HCEC 1CT (cell line): ENCODE measurements at regions not wholly inside any gene's neighbourhood (a gene's known extent, or its start where the extent isn't known, plus 50 kb on each side); places are given as distances from the start of the nearest gene placed in this dataset.

Source experiments
- DNase-seq: peaks from one replicate; pipeline ENCODE4 v3.0.0-alpha.2; 2017

DNA sequence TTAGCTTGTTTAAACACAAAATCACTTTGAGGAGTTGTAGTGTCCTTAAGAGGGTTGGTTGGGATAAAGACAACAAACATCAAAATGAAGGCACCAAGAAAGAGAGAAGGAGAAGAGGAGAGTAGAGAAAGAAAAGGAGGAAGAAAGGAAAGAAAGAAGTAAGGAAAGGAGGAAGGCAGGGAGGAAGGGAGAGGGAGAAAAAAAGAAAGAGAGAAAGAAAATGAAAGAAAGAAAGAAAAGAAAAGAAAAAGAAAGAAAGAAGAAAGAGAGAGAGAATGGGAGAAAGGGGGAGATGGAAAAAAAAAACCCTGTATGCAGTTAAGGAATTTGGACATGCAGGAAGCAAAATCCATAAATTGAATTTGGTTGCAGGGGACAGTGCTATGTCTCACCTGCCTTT, 635.4 kb upstream of the FZD8 start:
- DNase-seq, result no peak

DNA sequence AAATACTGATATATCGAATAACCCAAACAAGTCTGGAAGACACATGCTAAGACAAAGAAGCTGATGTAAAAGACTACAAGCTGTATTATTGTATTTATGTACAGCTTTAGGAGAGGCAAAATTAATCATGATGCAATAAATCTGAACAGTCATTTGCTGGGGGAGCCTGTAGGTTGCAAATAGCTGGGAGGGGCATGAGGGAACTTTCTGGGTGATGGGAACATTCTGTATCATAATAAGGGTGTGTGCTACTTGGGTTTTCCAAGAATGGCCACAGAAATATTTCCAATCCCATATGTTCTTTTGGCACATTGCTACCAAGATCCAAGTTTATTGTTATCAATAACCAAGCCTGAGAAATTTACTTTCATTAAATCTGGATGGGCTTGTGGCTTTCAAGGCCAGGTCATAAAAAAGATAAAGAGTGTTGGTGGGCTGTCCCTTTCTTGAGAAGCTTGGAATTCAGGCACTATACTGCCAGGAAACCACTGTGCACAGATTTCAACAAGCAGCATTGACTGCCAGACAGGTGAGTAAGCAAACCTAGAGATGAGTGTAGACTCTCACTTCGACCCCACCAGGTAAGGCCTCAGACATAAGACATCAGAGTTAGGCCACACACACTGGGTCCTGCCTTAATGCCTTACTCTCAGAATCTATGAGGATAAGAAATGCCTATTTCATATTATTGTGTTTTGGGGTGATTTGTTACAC, 629.7 kb upstream of the FZD8 start:
- DNase-seq, result no peak

DNA sequence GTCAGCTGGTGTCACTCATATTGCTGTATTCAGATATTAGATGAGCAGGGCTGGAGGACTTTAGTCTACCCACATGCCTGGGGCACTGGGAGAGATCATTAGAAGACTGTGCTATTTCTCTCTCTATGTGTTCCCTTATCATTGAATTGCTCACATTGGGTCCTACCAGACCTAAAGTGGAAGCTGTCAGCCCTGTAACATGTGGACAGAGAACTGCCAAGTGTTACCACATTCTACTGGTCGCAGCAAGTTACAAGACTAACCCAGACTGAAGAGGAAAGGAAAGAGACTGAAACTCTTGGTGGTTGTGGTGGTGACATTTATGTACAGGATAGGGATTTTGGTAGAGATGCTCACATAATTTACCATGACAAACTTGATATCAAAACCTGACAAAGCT, 627.1 kb upstream of the FZD8 start:
- no peak for DNase-seq

DNA sequence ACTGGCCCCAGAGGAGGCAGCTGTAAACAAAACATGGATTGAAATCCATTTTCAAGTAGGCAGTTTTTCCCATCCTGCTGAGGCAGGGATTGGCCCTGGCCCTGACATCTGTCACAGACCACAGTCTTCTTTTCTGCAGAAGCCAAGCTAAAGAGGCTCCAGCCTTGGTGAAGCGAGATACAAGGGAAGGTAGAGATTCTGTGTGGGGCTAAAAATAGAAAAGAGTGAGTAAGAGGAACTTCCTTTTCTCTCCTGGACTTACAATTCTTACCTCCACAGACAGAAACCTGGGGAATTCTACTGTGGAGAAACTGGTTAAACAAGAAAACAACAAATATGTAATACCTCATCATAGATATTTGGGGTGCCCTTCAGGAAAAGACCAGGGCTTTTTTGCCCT, 624.8 kb upstream of the FZD8 start:
- no peak for DNase-seq

DNA sequence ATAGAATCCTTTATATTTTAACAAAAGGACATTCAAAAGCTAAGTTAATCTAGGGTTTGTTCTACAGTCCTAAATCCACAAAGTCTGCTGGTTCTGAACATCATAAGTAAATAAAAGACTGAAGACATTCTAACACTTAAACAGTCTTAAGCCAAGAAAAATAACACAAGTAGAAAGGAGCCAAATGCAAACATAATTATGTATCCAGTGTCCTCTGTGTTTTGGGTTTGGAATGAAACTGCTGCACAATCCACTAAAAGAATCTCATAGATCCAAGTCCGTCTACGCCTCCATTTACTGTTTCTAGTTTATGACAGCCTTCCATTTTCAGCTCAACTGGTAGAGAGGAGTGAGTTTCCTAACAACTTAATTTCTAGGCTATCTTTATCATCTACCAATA, 623.6 kb upstream of the FZD8 start:
- no peak for DNase-seq

DNA sequence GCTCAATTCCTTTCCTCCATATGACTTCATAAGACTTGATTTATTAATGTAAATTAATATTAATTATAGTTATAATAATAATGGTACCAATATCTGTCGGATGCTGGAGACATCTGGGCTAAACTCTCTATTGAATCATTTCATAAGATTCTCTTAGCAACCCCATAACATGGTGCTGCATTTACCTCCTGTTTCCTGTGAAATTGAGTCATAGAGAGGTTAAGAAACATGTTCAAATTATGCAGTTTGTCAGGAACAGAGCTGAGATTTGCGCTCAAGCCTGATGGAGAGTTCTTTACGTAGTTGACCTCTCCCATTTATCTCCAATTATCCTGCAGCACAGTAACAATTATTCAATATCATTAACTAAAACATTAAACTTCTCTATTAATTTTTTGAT, 621.8 kb upstream of the FZD8 start:
- DNase-seq, result no peak

DNA sequence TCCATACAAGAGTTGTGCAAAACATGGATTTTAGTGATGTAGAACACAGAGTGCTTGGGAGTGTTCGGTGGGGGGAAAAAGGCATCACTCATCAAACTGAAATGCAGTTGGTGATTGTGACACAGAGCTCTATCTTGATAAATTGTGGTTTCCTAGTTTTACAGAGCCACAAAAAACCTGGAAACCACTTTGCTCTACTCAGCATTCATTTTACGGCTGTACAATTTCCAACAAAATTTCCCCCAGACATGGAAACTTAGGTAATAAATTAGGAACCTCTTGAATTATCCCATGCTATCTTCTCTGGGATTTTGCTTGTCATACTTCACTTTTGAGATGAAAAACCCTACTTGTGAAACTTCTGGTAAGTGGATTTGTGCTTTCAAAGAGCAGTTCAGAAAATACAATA, 614.9 kb upstream of the FZD8 start:
- DNase-seq, result peak; percentile 74

DNA sequence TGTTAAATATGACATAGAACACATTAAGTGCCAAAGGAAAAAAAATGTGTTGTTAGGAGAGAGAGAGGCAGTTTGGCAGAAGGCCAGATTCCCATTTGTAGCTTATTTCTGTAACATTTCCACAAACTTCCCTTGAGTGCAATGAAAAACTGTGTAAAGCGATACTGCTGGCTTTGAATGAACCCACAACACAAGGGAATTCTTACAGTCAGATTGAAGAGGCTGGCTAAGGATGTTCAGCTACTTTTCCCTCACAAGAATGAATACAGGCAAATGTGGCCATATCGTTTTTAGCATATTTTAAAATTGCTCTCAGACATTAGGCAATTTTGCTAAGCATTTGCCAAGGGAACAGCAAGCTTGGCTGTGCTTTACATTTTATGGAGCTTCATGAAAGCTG, 614.1 kb upstream of the FZD8 start:
- no peak for DNase-seq

DNA sequence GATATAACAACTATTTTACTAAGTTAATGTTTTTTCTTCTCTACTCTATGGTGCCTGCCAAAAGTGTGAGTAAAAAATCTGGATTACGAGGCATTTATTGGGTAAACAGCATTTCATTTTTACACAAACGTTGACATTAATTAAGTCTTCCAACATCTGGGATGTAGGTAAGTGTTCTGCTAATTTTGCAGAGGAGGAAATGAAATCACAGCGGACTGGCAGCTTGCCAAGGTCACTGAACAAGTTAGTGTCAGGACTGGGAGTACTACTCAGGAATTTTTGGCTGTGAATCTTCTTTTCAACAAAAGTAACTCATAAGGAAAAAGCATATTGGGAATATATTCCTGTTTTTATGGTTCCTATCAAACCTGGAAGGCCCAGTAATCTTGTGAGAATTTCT, 612.1 kb upstream of the FZD8 start:
- DNase-seq, result peak; percentile 55

DNA sequence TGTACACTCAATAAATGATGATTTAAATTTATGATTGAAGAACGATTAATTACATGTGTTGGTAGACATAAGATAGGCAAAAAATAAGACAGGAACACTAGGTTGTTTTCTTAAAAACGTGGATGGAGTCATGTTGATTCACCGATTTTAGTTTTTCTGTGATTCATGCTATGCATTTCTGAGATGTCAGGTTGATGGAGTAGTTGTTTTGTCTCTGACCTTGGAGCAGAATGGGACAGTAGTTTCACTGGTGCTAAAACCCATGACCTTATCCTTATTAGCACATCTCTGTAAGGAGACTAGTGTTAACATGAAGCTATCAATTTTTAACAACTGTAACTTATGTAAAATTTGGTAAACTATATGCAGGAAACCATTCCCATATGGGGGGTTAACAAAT, 611.6 kb upstream of the FZD8 start:
- peak; percentile 40 for DNase-seq

DNA sequence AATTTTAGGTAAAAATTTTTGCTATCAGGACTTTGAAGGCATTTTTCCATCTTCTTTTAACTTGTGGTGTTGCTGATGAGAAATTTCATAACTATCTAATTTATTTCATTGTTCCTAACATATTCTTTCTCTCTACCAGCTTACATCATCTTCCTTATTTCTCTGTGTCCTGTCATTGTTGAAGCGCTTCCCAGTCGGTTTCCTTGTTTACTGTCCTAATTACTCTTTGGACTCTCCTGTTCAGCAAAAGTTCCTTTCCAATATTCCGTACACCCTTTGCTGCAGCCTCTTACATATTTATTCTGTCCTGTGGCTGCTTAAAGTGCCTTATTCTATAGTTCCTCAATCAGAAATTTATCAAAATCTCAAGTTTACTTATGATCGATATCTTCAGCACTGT, 609.0 kb upstream of the FZD8 start:
- no peak for DNase-seq

DNA sequence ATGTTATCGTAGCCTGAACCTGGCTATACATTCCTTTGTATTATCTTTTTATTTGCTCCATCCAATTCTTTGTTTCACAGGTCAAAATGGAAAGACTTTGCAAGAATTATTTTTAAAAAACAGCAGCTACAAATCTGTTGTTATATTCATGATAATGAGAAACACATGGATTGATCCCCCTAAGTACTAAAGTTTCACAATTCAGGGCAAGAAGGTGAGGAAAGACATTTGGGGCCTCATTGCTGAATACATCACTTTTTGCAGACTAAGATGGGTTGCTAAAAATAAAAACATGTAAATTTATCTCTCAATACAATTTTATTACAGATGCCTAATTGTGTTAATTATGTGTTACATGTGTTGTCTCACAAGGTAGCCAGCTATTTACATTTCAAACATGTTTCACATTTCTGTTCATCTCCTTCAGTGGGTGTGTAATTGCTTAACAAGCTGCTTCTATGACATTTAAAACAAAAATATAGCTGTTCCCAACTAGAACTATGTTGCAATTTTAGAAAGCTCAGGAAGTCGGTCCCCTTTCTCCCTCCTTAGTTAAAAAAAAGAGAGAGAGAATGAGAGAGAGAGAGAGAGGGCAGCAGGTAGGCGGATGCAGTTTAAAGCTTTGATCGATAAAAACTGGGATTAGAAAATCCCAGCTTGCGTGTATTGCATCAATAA, 606.3 kb upstream of the FZD8 start:
- DNase-seq, result peak; percentile 35

DNA sequence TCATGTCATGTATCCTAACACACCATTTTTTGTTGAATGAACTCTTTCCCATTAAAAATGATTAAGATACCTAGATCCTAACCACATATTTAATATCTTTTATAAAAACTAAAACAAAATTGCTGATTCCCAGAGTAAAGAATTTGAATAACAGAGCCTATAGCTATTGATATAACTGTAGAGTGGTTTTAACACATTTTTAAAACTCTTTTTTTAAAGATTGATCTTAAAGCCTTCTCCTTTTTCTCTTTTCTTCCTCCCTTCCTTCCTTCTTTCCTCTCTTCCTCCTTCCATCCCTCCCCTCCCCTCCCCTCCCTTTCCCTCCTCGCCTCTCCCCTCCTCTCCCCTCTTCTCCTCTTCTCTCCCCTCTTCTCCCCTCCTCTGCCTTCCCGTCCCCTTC, 605.4 kb upstream of the FZD8 start:
- DNase-seq, result no peak

DNA sequence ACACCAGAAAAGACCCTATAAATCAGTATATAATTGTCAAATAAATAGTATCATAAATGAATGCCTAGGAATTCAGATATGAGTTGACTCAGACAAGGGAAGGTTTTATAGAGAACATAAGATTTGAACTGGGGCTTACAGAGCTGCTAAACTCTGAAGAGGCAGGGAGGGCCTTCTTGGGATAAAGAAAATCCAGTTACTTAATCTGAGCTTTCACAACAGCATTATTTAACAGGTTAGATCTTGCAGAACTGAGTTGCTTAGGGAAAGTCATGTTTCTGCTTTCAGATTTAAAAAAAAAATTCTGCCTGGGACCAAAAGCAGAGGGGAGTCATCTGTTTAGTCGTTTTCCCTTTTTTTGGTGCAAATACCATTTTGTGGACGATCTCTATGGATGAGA, 594.8 kb upstream of the FZD8 start:
- no peak for DNase-seq

DNA sequence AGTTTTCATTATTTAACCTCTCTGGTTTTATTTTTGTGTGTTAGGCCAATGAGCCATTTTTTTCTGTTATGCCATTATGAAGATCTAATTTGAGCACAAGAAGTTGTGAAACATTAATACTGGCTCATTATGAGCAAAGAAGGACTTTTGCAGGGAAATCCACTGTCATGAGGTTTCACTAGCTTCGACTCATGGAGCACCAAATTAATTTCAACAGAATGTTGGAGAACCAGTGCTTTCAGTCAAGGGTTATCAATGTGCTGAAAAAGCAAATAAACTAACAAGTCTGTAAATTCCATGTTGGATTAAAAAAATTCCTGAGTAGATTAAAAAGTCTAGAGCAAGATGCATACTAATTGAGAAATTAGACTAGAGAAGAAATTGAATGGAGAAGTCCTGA, 594.2 kb upstream of the FZD8 start:
- DNase-seq, result no peak

DNA sequence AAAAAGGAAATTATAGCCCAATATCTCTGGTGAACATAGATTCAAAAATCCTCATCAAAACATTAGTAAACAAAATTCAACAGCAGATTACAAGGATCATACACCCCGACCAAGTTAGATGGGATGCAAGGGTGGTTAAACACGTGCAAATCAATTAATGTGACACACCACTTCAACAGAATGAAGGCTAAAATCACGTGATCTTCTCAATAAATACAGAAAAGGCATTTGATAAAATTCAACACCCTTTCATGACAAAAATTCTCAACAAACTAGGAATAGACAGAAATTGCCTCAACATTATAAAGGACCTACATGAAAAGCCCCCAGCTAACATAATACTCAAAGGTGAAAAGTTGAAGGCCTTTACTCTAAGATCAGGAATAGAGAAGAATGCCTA, 590.8 kb upstream of the FZD8 start:
- no peak for DNase-seq

DNA sequence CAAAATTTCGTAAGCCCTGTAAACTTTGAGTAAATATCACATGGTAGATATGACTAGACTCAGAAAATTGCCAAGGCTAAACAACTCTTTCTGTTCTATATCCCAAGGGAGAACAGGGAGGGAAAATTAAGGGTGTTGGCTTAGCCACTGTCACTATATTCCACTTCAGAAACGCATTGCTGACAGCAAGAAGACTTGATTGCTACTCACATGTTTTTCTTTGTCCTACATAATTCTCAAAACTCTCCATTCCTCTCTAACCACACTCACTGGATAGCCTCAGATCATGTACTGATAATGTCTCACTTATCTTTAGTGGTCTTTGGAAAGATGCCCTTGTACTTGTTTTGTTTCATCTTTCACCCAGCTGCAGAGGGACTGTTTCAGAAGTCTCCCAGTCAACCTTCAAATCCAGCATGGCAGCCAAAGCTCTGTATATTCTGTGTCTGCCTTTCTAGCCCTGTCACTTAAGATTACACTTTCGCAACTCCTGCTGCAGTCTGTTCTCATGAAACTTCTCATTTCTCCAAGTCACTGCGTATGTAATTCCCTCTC, 582.4 kb upstream of the FZD8 start:
- peak; percentile 49 for DNase-seq

DNA sequence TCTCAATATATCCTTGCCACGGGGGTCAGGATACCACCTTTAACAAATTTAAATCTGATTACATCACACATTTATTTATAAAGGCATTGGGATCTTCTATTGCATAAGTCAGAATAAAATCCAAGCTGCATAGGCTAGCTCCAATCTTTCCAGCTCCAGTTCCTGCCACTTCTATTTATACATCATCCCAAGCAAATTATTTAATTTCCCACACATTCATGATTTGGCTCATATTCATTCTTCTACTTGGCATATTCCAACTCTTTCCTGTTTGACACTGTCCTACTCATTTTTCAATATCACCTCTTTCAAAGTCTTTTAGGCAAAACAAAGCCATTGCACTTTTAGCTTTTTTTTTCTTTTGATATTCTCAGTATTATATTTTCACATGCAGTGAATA, 579.0 kb upstream of the FZD8 start:
- DNase-seq, result no peak

DNA sequence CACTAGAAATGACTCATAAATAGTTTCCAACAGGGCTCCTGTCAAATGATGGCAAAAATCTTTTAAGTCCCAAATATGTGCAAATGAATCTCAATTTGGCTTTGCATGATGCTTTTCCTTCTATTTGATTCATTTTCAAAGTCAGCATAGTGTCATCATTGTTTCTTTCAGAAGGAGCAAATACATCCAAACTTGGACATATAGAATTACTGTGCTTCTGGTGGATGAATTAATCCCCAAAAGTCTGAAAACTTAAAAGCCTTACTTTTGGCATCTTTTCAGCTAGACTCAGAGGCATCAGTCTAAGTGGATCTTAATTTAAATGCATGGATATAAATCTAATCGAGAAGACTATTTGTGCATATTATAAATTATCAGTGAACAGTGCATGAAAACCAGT, 578.1 kb upstream of the FZD8 start:
- no peak for DNase-seq

DNA sequence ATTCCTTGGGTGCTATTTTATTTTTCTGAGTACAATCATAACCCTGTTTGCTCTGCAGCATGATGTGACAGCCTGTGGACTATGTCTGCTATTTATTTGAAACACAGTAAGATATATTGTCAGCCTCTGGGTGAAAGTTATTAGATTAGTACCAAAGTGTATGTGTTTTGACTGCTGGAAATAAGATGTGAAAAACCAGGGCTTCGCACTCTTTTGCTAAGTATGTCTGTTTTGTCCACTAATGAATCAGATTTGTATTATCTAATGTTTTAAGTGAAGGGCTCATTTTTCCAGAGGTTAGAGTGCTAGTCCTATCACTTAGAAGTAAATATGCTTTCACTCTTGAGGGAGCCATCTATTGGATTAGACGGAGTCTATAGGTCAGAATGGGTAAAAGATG, 569.8 kb upstream of the FZD8 start:
- no peak for DNase-seq

DNA sequence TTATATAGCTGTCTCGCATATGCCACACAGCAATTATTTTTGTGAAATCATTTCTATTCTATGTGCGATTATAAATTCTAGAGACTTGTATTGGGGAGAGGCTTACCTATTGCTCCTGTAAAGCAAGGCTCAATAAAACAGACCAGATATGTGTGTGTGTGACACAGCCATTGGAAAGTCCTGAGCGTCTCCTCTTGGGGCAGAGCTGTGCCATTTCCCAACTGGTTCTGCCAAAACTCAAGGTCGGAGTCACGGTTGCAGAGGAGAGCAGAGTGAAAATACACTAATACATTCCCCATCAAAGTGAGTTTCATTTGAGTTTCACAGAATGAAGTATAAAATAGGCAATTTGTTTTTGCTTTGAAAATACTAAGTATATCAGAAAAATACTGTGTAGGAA, 567.4 kb upstream of the FZD8 start:
- DNase-seq, result no peak

DNA sequence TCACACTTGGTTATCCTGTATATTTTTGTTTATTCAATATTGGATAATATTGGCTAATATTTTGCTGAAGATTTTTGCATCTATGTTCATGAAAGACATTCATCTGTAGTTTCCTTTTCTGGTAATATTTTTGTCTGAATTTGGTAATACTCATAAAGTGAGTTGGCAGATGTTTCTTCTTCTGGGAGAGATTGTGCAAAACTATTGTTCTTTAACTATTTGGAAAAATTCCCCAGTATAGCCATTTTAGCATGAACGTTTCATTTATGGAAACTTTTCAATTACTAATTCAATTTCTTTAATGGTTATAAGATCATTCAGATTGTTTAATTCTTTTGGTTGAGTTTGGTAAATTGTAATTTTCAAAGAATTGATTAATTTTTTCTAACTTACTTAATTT, 560.8 kb upstream of the FZD8 start:
- no peak for DNase-seq

DNA sequence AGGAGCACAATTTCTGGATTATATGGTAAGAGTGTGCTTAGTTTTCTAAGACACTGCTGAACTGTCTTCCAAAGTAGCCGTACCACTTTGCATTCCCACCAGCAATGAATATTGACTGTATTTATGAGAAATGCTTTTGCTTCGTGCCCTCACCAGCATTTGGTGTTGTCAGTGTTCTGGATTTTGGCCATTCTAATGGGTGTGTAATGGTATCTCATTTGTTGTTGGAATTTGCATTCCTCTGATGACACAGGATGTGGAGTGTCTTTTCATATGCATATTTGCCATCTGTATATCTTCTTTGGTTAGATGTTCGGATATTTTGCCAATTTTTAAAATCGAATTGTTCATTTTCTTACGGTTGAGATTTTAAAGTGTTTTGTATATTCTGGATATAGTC, 558.5 kb upstream of the FZD8 start:
- DNase-seq, result no peak

DNA sequence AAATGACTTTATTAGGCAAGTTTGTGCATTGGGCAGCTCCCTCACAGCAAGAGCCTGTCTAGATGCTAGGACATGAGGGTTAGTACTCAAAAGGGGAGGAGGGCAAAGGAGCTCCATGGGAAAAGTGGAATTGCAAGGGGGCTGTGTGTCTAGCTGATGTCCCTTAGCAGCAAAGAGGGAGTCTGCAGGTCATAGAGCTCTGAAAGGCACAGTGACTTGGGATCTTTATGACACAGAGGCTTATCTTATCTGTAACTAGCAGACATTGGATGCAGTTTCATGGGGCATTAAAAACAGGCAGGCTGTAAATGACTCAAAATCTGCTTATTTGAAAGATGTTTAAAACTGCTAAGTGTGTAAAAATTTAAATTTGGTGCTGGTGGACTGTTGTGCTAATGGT, 556.2 kb upstream of the FZD8 start:
- no peak for DNase-seq

DNA sequence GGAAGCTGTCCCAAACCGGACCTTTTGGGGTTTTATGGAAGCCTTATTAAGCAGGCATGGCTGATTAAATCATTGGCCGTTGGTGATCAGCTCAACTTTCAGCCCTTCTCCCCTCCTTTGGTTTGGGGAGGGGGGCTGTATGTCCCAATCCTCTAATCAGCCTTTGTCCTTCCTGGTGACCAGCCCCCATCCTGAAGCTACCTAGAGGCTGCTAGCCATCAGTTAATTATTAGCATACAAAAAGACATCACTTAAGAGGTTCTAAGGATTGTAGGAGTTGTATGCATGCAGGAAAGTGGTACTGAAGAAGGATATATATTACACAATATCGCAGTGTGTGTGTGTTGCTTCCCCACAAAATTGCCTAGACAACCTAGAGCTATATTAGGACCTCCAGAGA, 553.3 kb upstream of the FZD8 start:
- no peak for DNase-seq
